IMR-90 (cell line): ENCODE measurements at regions not wholly inside any gene's neighbourhood (a gene's known extent, or its start where the extent isn't known, plus 50 kb on each side); places are given as distances from the start of the nearest gene placed in this dataset.

Experiments used
- ATAC-seq: fragments of 200-7000 bp; cut with Tn5 transposase; 2 replicates; pipeline ENCODE4 v1.9.1; 2020; ENCODE audit warnings: low read depth, mild to moderate bottlenecking, moderate library complexity
- BruUV-seq: library from RNA; stranded (reverse); fragments of 400-500 nt; replicated peaks from 2 replicates; lab custom pipeline; 2021; lab: Mats Ljungman, UMichigan
- CTCF ChIA-PET: fragments of 300-600 bp; formaldehyde crosslinking; extraction: SDS; loops from one replicate; lab custom pipeline; 2021; ENCODE audit warnings: antibody characterized with exemption; lab: Yijun Ruan, JAX
- POLR2A ChIA-PET: fragments of 300-600 bp; sonication (Branson Sonifier 250); formaldehyde crosslinking; loops from one replicate; lab custom pipeline; 2022; ENCODE audit warnings: antibody characterized with exemption; ENCODE audit not compliant: unreplicated experiment; lab: Charles Lee
- DNase-seq: peaks from one replicate; pipeline ENCODE4 v3.0.0; 2013
- H2AFZ ChIP-seq: replicated peaks from 2 replicates; pipeline ENCODE3; 2013; ENCODE audit warnings: low read length, mild to moderate bottlenecking; ENCODE audit not compliant: poor library complexity
- H2AK5ac ChIP-seq: 2 replicates; pipeline ENCODE4 v1.6.1; 2013; ENCODE audit warnings: low read depth, low read length, inconsistent platforms
- H2AK9ac ChIP-seq: replicated peaks from 2 replicates; pipeline ENCODE3; 2013; ENCODE audit warnings: mild to moderate bottlenecking, low read depth, low read length, moderate library complexity; ENCODE audit not compliant: poor library complexity
- H2BK120ac ChIP-seq: 2 replicates; pipeline ENCODE4 v1.6.1; 2013; ENCODE audit warnings: low read depth, low read length, inconsistent platforms
- H2BK15ac ChIP-seq: 3 replicates; pipeline ENCODE4 v1.6.1; 2013; ENCODE audit warnings: low read depth, low read length, inconsistent platforms
- H2BK20ac ChIP-seq: 2 replicates; pipeline ENCODE4 v1.6.1; 2013; ENCODE audit warnings: low read depth, mild to moderate bottlenecking, inconsistent platforms, low read length, moderate library complexity
- H2BK5ac ChIP-seq: 2 replicates; pipeline ENCODE4 v1.6.1; 2013; ENCODE audit warnings: mild to moderate bottlenecking, low read depth, low read length, inconsistent platforms; ENCODE audit not compliant: poor library complexity, severe bottlenecking
- H3K14ac ChIP-seq: replicated peaks from 2 replicates; pipeline ENCODE4 v1.6.1; 2013; ENCODE audit warnings: low read depth, low read length, inconsistent platforms
- H3K18ac ChIP-seq: 2 replicates; pipeline ENCODE4 v1.6.1; 2013; ENCODE audit warnings: low read depth, low read length, control low read depth
- H3K23ac ChIP-seq: 2 replicates; pipeline ENCODE4 v1.6.1; 2013; ENCODE audit warnings: low read depth, low read length, inconsistent platforms
- H3K27ac ChIP-seq: 2 replicates; pipeline ENCODE4 v1.5.1; 2013; ENCODE audit warnings: mild to moderate bottlenecking, control low read depth, low read length; ENCODE audit not compliant: insufficient read depth
- H3K27me3 ChIP-seq: 2 replicates; pipeline ENCODE4 v1.6.1; 2013; ENCODE audit warnings: low read length; ENCODE audit not compliant: control insufficient read depth, insufficient read depth
- H3K36me3 ChIP-seq: 2 replicates; pipeline ENCODE4 v1.6.1; 2013; ENCODE audit warnings: low read length, mixed read lengths; ENCODE audit not compliant: control insufficient read depth, insufficient read depth
- H3K4ac ChIP-seq: 2 replicates; pipeline ENCODE4 v1.6.1; 2013; ENCODE audit warnings: low read depth, low read length, inconsistent platforms
- H3K4me1 ChIP-seq: 2 replicates; pipeline ENCODE4 v1.6.1; 2013; ENCODE audit warnings: low read length, mixed read lengths; ENCODE audit not compliant: control insufficient read depth, insufficient read depth
- H3K4me2 ChIP-seq: 2 replicates; pipeline ENCODE4 v1.6.1; 2013; ENCODE audit warnings: low read depth, mild to moderate bottlenecking, control low read depth, low read length, moderate library complexity
- H3K4me3 ChIP-seq: 2 replicates; pipeline ENCODE4 v1.5.1; 2013; ENCODE audit warnings: low read depth, mild to moderate bottlenecking, control low read depth, low read length, moderate library complexity; ENCODE audit not compliant: insufficient read depth
- H3K56ac ChIP-seq: 2 replicates; pipeline ENCODE4 v1.6.1; 2013; ENCODE audit warnings: low read length, inconsistent platforms; ENCODE audit not compliant: insufficient read depth; ENCODE audit errors: extremely low read depth
- H3K79me1 ChIP-seq, 2 experiments: 2 replicates each; pipeline ENCODE4 v1.6.1; 2013; ENCODE audit warnings: low read length in 2 of 2, inconsistent platforms in 1 of 2, low read depth in 1 of 2
- H3K9ac ChIP-seq: 2 replicates; pipeline ENCODE4 v1.6.1; 2013; ENCODE audit warnings: low read depth, low read length, control low read depth
- H3K9me1 ChIP-seq: 2 replicates; pipeline ENCODE4 v1.6.1; 2013; ENCODE audit warnings: low read length, inconsistent platforms; ENCODE audit not compliant: insufficient read depth
- H3K9me3 ChIP-seq: 2 replicates; pipeline ENCODE4 v1.6.1; 2013; ENCODE audit warnings: low read length; ENCODE audit not compliant: control insufficient read depth, insufficient read depth
- H4K20me1 ChIP-seq: 2 replicates; pipeline ENCODE4 v1.6.1; 2013; ENCODE audit warnings: low read length, inconsistent platforms; ENCODE audit not compliant: insufficient read depth
- H4K5ac ChIP-seq: 2 replicates; pipeline ENCODE4 v1.6.1; 2013; ENCODE audit warnings: mild to moderate bottlenecking, low read depth, low read length, control low read depth
- H4K8ac ChIP-seq, 2 experiments: 2 replicates each; pipeline ENCODE4 v1.6.1; 2013; ENCODE audit warnings: low read depth in 2 of 2, low read length in 2 of 2, control low read depth in 1 of 2, inconsistent platforms in 1 of 2
- H4K91ac ChIP-seq: 2 replicates; pipeline ENCODE4 v1.6.1; 2013; ENCODE audit warnings: low read depth, low read length, inconsistent platforms; ENCODE audit not compliant: insufficient read depth
- BHLHE40 ChIP-seq: fragments of 150-350 bp; IDR thresholded peaks from 2 replicates; pipeline ENCODE4 v1.6.1; 2016; ENCODE audit warnings: mild to moderate bottlenecking, low read depth, low read length
- CEBPB ChIP-seq: IDR thresholded peaks from 2 replicates; pipeline ENCODE4 v1.6.1; 2012; ENCODE audit warnings: low read depth, low read length, improper control_type of control experiment
- CHD1 ChIP-seq: IDR thresholded peaks from 2 replicates; pipeline ENCODE4 v1.6.1; 2012; ENCODE audit warnings: low read depth, low read length, improper control_type of control experiment
- CTCF ChIP-seq: conservative IDR thresholded peaks from 2 replicates; pipeline ENCODE4 v1.5.1; 2012; ENCODE audit warnings: mild to moderate bottlenecking, low read depth, low read length, improper control_type of control experiment
- ELK1 ChIP-seq: fragments of 150-350 bp; IDR thresholded peaks from 2 replicates; pipeline ENCODE4 v1.6.1; 2016; ENCODE audit warnings: low read depth, mild to moderate bottlenecking, low read length, moderate library complexity, borderline replicate concordance
- FOS ChIP-seq: fragments of 150-350 bp; IDR thresholded peaks from 2 replicates; pipeline ENCODE4 v1.6.1; 2016; ENCODE audit warnings: low read depth, low read length
- MAFK ChIP-seq: IDR thresholded peaks from 2 replicates; pipeline ENCODE4 v1.6.1; 2012; ENCODE audit warnings: low read depth, low read length, improper control_type of control experiment
- MAZ ChIP-seq: IDR thresholded peaks from 2 replicates; pipeline ENCODE4 v1.6.1; 2012; ENCODE audit warnings: low read depth, mild to moderate bottlenecking, low read length, improper control_type of control experiment, moderate library complexity, borderline replicate concordance
- MXI1 ChIP-seq: IDR thresholded peaks from 2 replicates; pipeline ENCODE4 v1.6.1; 2012; ENCODE audit warnings: low read depth, mild to moderate bottlenecking, low read length, moderate library complexity, borderline replicate concordance
- NFE2L2 ChIP-seq: fragments of 150-350 bp; IDR thresholded peaks from 2 replicates; pipeline ENCODE4 v1.6.1; 2016; ENCODE audit warnings: low read depth, mild to moderate bottlenecking, low read length
- POLR2A ChIP-seq: IDR thresholded peaks from 2 replicates; pipeline ENCODE4 v1.6.1; 2012; ENCODE audit warnings: mild to moderate bottlenecking, low read depth, low read length
- RAD21 ChIP-seq: IDR thresholded peaks from 2 replicates; pipeline ENCODE4 v1.6.1; 2012; ENCODE audit warnings: low read length, improper control_type of control experiment
- RCOR1 ChIP-seq: IDR thresholded peaks from 2 replicates; pipeline ENCODE4 v1.6.1; 2012; ENCODE audit warnings: mild to moderate bottlenecking, low read length, improper control_type of control experiment; ENCODE audit not compliant: insufficient replicate concordance
- RFX5 ChIP-seq: IDR thresholded peaks from 2 replicates; pipeline ENCODE4 v1.8.0; 2012; ENCODE audit warnings: low read depth, mild to moderate bottlenecking, low read length, moderate library complexity
- SMC3 ChIP-seq: fragments of 150-350 bp; IDR thresholded peaks from 2 replicates; pipeline ENCODE4 v1.6.1; 2016; ENCODE audit warnings: low read depth, mild to moderate bottlenecking, antibody characterized with exemption, low read length, moderate library complexity
- USF2 ChIP-seq: fragments of 150-350 bp; IDR thresholded peaks from 2 replicates; pipeline ENCODE4 v1.6.1; 2017; ENCODE audit warnings: mild to moderate bottlenecking, antibody characterized with exemption, low read length, low read depth
- WGBS, 2 experiments: methylation state at CpG; one replicate each; pipeline versions ENCODE4 v1.1.5 to v1.1.7; 2013; ENCODE audit warnings: missing lambda C conversion rate in 2 of 2; ENCODE audit not compliant: insufficient read length in 1 of 2; ENCODE audit errors: extremely low coverage in 2 of 2; 5-methylcytosine and 5-hydroxymethylcytosine counted together
- dilution Hi-C: fragments of 300-500 bp; cut with HindIII; formaldehyde crosslinking; loops from one replicate; pipeline ENCODE4 v1.14.3; 2018; ENCODE audit warnings: low sequenced_read_pairs; ENCODE audit not compliant: unreplicated experiment
- in situ Hi-C: fragments of 300-500 bp; cut with MboI; formaldehyde crosslinking; loops from 3 replicates; pipeline ENCODE4 v1.14.3; 2019; ENCODE audit warnings: low sequenced_read_pairs, inconsistent platforms, mixed read lengths
- intact Hi-C: fragments of 100-400 bp; cut with micrococcal nuclease; formaldehyde crosslinking; loops from 2 replicates; pipeline ENCODE4 v1.10.0; 2022

GRCh38 chr2:199693861-199694260 is 157.1 kb downstream of the FTCDNL1 start:
- H4K20me1 ChIP-seq, result no peaks in the 10 kb centered on the region
- no peaks in the 10 kb centered on the region for H3K27me3 ChIP-seq
- no peak for TF ChIP-seq RFX5
- TF ChIP-seq RCOR1, result no peak
- no peak for TF ChIP-seq MAZ
- TF ChIP-seq USF2, result no peak
- no peak for TF ChIP-seq CHD1
- no peak for TF ChIP-seq MXI1
- TF ChIP-seq FOS, result no peak
- no peak for TF ChIP-seq MAFK
- TF ChIP-seq CTCF, result no peak
- TF ChIP-seq RAD21, result no peak
- TF ChIP-seq ELK1, result no peak
- no peak for TF ChIP-seq BHLHE40
- no peak for TF ChIP-seq CEBPB
- no peak for TF ChIP-seq POLR2A
- TF ChIP-seq SMC3, result no peak
- no peak for TF ChIP-seq NFE2L2
- no peak overlapping the region for H2BK15ac ChIP-seq
- H3K14ac ChIP-seq, result no peak overlapping the region
- H2AK5ac ChIP-seq, result no peak overlapping the region
- no peak overlapping the region for H2BK5ac ChIP-seq
- DNase-seq (no peak), ATAC-seq (no peak)
- no peak overlapping the region for H3K56ac ChIP-seq
- no peaks in the 10 kb centered on the region for H3K4me1 ChIP-seq
- H2AFZ ChIP-seq, result no peak overlapping the region
- H3K9ac ChIP-seq, result no peak overlapping the region
- H3K36me3 ChIP-seq, result no peaks in the 10 kb centered on the region
- BruUV-seq, result no TSS peak
- WGBS, 2 experiments, result no CpG with 5 or more reads among the region's 1 CpG
- no peak overlapping the region for H3K4me2 ChIP-seq
- POLR2A ChIA-PET, result no interaction called here
- dilution Hi-C loops (no loop called here), in situ Hi-C loops (no loop called here), intact Hi-C loops (no loop called here)
- no peak overlapping the region for H2AK9ac ChIP-seq
- no peaks in the 10 kb centered on the region for H3K9me1 ChIP-seq
- H4K8ac ChIP-seq, result no peak overlapping the region
- no peak overlapping the region for H2BK120ac ChIP-seq
- H3K79me1 ChIP-seq, result no peaks in the 10 kb centered on the region
- CTCF ChIA-PET, result interaction anchor here (1.1 kb wide), 1 partner anchor 10 kb away, joined by 3 read pairs; no protein-coding TSS in a partner anchor
- no peak overlapping the region for H2BK20ac ChIP-seq
- no peaks in the 10 kb centered on the region for H3K9me3 ChIP-seq
- no peak overlapping the region for H4K91ac ChIP-seq
- H4K5ac ChIP-seq, result no peak overlapping the region
- H3K27ac ChIP-seq, result no peak overlapping the region
- H3K23ac ChIP-seq, result no peak overlapping the region
- no peak overlapping the region for H3K4ac ChIP-seq
- no peak overlapping the region for H3K18ac ChIP-seq
- no peak overlapping the region for H3K4me3 ChIP-seq
